OCI-LY1 (cell line): ENCODE measurements at regions not wholly inside any gene's neighbourhood (a gene's known extent, or its start where the extent isn't known, plus 50 kb on each side); places are given as distances from the start of the nearest gene placed in this dataset.

Experiments
- EZH2 ChIP-seq: fragments of 200-600 bp; sonication (generic), shearing (Covaris generic); IDR thresholded peaks from 2 replicates; pipeline ENCODE4 v1.8.0; 2017; ENCODE audit warnings: borderline replicate concordance, mixed run types, mild to moderate bottlenecking, antibody characterized with exemption, low read length, moderate library complexity, mixed read lengths
- TF ChIP-seq, protein P1 (sequence below): fragments of 200-600 bp; sonication (generic), shearing (Covaris generic); IDR thresholded peaks from 2 replicates; pipeline ENCODE4 v1.5.1; 2017; ENCODE audit warnings: mild to moderate bottlenecking, antibody characterized with exemption, low read length, moderate library complexity, mixed read lengths

DNA sequence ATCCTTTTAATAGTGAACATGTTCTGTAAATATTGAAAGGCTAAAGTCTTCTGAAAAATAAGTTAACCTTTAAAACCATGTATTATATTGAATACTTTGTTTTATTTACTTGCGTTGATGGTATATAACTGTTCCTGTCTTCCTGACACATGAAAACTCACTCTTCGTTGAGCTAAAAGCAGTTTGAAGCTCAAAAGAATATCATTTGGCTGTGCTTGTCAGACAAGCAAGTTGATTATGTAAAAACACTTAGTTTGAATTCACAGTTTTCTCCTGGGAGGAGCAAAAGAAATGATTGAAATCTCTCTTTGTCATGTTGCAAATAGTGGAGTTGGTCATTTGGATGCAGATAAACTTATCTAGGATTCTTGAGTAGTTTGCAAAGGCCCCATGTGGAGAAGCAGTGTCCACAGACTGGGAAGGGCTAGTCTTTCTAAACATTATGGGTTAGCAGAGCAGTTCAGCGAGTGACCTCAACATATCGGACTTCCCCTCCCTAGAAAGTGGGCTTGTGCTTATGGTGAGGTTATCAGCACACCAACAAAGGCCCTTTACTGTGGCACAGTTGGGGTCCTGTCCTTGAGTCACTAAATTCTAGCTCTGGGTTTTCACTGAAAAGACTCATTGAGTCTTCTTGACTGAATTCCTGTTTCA lies 290.4 kb downstream of the CSNK1G3 start:
- TF ChIP-seq, protein P1, sequence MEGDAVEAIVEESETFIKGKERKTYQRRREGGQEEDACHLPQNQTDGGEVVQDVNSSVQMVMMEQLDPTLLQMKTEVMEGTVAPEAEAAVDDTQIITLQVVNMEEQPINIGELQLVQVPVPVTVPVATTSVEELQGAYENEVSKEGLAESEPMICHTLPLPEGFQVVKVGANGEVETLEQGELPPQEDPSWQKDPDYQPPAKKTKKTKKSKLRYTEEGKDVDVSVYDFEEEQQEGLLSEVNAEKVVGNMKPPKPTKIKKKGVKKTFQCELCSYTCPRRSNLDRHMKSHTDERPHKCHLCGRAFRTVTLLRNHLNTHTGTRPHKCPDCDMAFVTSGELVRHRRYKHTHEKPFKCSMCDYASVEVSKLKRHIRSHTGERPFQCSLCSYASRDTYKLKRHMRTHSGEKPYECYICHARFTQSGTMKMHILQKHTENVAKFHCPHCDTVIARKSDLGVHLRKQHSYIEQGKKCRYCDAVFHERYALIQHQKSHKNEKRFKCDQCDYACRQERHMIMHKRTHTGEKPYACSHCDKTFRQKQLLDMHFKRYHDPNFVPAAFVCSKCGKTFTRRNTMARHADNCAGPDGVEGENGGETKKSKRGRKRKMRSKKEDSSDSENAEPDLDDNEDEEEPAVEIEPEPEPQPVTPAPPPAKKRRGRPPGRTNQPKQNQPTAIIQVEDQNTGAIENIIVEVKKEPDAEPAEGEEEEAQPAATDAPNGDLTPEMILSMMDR, result no peak
- TF ChIP-seq EZH2, result no peak
